ENCODE measurements at regions not wholly inside any gene's neighbourhood (a gene's known extent, or its start where the extent isn't known, plus 50 kb on each side); places are given as distances from the start of the nearest gene placed in this dataset.

- TF ChIP-seq EZH2phosphoT487 (IDR thresholded peaks at IDR 0.05; ENCODE audit: low read length) (no peak), EZH2 (optimal IDR thresholded peaks at IDR 0.05; ENCODE audit: low read depth, low read length) (no peak), CTCF (IDR thresholded peaks at IDR 0.05; ENCODE audit: low read length) (no peak)
- Histone ChIP-seq H3K9me3 (replicated peaks; ENCODE audit: insufficient read depth, low read length) (no peaks in the 10 kb centered on the region), H3K9ac (ENCODE audit: low read length) (no peak overlapping the region), H3K4me3 (ENCODE audit: low read length) (no peak overlapping the region), H3K36me3 (replicated peaks; ENCODE audit: insufficient read depth, low read length) (no peaks in the 10 kb centered on the region), H2AFZ (ENCODE audit: low read length) (no peak overlapping the region), H3K27me3 (replicated peaks; ENCODE audit: insufficient read depth, low read length) (no peaks in the 10 kb centered on the region), H3F3A (ENCODE audit: insufficient read depth, low read length) (no peaks in the 10 kb centered on the region), H3K9me2 (replicated peaks; ENCODE audit: insufficient read depth, low read length) (no peaks in the 10 kb centered on the region), H3K4me2 (ENCODE audit: low read depth, low read length) (no peak overlapping the region), H3K4me1 (ENCODE audit: low read length) (no peaks in the 10 kb centered on the region), H3K79me2 (ENCODE audit: low read length) (no peaks in the 10 kb centered on the region), H3K27ac (ENCODE audit: low read length) (no peak overlapping the region), H4K20me1 (ENCODE audit: insufficient read depth, low read length) (no peaks in the 10 kb centered on the region)
- DNase-seq: no peak
These were observed 86.3 kb downstream of the BAMBI start for GRCh38 chr10:28763471-28764170.

- no peaks in the 10 kb centered on the region for H3K9me2 ChIP-seq (replicated peaks; ENCODE audit: insufficient read depth, low read length)
- H3F3A ChIP-seq (ENCODE audit: insufficient read depth, low read length): no peaks in the 10 kb centered on the region
- H3K27me3 ChIP-seq (replicated peaks; ENCODE audit: insufficient read depth, low read length): no peaks in the 10 kb centered on the region
- no peaks in the 10 kb centered on the region for H3K36me3 ChIP-seq (replicated peaks; ENCODE audit: insufficient read depth, low read length)
- H3K27ac ChIP-seq (ENCODE audit: low read length): no peak overlapping the region
- no peaks in the 10 kb centered on the region for H3K4me1 ChIP-seq (ENCODE audit: low read length)
- no peak for DNase-seq
- no peaks in the 10 kb centered on the region for H4K20me1 ChIP-seq (ENCODE audit: insufficient read depth, low read length)
- H3K9ac ChIP-seq (ENCODE audit: low read length): no peak overlapping the region
- H3K79me2 ChIP-seq (ENCODE audit: low read length): no peaks in the 10 kb centered on the region
- TF ChIP-seq EZH2 (optimal IDR thresholded peaks at IDR 0.05; ENCODE audit: low read depth, low read length): no peak
- no peak for TF ChIP-seq EZH2phosphoT487 (IDR thresholded peaks at IDR 0.05; ENCODE audit: low read length)
- TF ChIP-seq CTCF (IDR thresholded peaks at IDR 0.05; ENCODE audit: low read length): no peak
- H3K4me3 ChIP-seq (ENCODE audit: low read length): no peak overlapping the region
- H3K4me2 ChIP-seq (ENCODE audit: low read depth, low read length): no peak overlapping the region
- H2AFZ ChIP-seq (ENCODE audit: low read length): no peak overlapping the region
- H3K9me3 ChIP-seq (replicated peaks; ENCODE audit: insufficient read depth, low read length): no peaks in the 10 kb centered on the region
These were observed 88.3 kb downstream of the BAMBI start for GRCh38 chr10:28765641-28766040.

DNA sequence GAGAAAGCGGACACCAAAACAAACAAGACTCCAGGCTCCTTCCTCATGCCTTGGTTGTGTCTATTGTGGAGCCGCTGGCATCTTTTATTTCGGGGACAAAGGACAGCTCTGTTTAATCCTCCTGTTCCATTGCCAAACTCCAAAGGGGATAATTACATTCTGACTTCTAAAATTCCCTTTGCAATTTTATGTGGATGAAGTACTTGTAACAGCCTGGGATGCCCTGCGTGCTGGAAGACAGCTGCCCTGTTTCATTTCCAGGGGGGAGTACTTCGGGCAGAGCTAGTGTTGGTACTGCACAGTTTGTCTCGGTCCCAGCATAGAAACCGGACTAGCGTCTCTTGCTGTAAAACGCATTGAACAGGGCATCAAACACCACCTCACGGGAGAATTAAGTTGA, 90.9 kb downstream of the BAMBI start:
- Histone ChIP-seq H3K27ac (ENCODE audit: low read length) (no peak overlapping the region), H3K36me3 (replicated peaks; ENCODE audit: insufficient read depth, low read length) (no peaks in the 10 kb centered on the region), H3K27me3 (replicated peaks; ENCODE audit: insufficient read depth, low read length) (no peaks in the 10 kb centered on the region), H3K9ac (ENCODE audit: low read length) (no peak overlapping the region), H2AFZ (ENCODE audit: low read length) (no peak overlapping the region), H3K4me3 (ENCODE audit: low read length) (no peak overlapping the region), H4K20me1 (ENCODE audit: insufficient read depth, low read length) (no peaks in the 10 kb centered on the region), H3K9me3 (replicated peaks; ENCODE audit: insufficient read depth, low read length) (no peaks in the 10 kb centered on the region), H3K9me2 (replicated peaks; ENCODE audit: insufficient read depth, low read length) (no peaks in the 10 kb centered on the region), H3K4me2 (ENCODE audit: low read depth, low read length) (no peak overlapping the region), H3K4me1 (ENCODE audit: low read length) (no peaks in the 10 kb centered on the region), H3K79me2 (ENCODE audit: low read length) (no peaks in the 10 kb centered on the region), H3F3A (ENCODE audit: insufficient read depth, low read length) (no peaks in the 10 kb centered on the region)
- no peak for DNase-seq
- no peak for TF ChIP-seq EZH2 (optimal IDR thresholded peaks at IDR 0.05; ENCODE audit: low read depth, low read length)
- TF ChIP-seq EZH2phosphoT487 (IDR thresholded peaks at IDR 0.05; ENCODE audit: low read length): no peak
- no peak for TF ChIP-seq CTCF (IDR thresholded peaks at IDR 0.05; ENCODE audit: low read length)
